Prostate gland (tissue), 2 donors: ENCODE measurements at regions not wholly inside any gene's neighbourhood (a gene's known extent, or its start where the extent isn't known, plus 50 kb on each side); places are given as distances from the start of the nearest gene placed in this dataset.

Experiments
- DNase-seq: peaks from one replicate; pipeline ENCODE4 v3.0.0-alpha.2; 2019; ENCODE audit warnings: low spot score
- H3K27ac ChIP-seq, 2 donors: fragments of 200-600 bp; sonication (generic); 2 replicates each; pipeline ENCODE4 v1.5.1; 2017 to 2019
- H3K27me3 ChIP-seq: fragments of 200-600 bp; sonication (generic); replicated peaks from 2 replicates; pipeline ENCODE4 v1.5.1; 2019; ENCODE audit not compliant: insufficient read depth
- H3K36me3 ChIP-seq, 2 donors: fragments of 200-600 bp; sonication (generic); 1 replicate in 1 of 2; 2 replicates in 1 of 2; pipeline versions ENCODE4 v1.5.1 to v1.8.1; 2017 to 2019
- H3K4me1 ChIP-seq: fragments of 200-600 bp; sonication (generic); replicated peaks from 2 replicates; pipeline ENCODE4 v1.5.1; 2019
- H3K4me3 ChIP-seq, 2 donors: fragments of 200-600 bp; sonication (generic); 2 replicates each; pipeline ENCODE4 v1.5.1; 2017 to 2019
- H3K9me3 ChIP-seq: fragments of 200-600 bp; sonication (generic); 2 replicates; pipeline ENCODE4 v1.5.1; 2017
- CTCF ChIP-seq, 4 experiments: fragments of 200-600 bp in 2 of 4; fragments of 450-650 bp in 2 of 4; sonication (generic) in 2 of 4; IDR thresholded peaks; 1 replicate in 3 of 4; 2 replicates in 1 of 4; pipeline ENCODE4 v1.5.1; 2016 to 2019; ENCODE audit warnings: antibody characterized with exemption in 4 of 4, mild to moderate bottlenecking in 2 of 4, moderate library complexity in 2 of 4
- POLR2A ChIP-seq: fragments of 450-650 bp; IDR thresholded peaks from one replicate; pipeline ENCODE4 v1.6.1; 2016; ENCODE audit warnings: antibody characterized with exemption, mild to moderate bottlenecking
- POLR2AphosphoS5 ChIP-seq: sonication (generic); formaldehyde crosslinking; IDR thresholded peaks from one replicate; pipeline ENCODE4 v1.6.1; 2017; ENCODE audit warnings: antibody characterized with exemption
- WGBS: methylation state at CpG from one replicate; pipeline ENCODE4 v1.1.5; 2018; 5-methylcytosine and 5-hydroxymethylcytosine counted together
- intact Hi-C: fragments of 100-400 bp; cut with DNase I; formaldehyde crosslinking; loops from one replicate; pipeline ENCODE4 v1.14.2; 2022

GRCh38 chr1:199007423-199007822 lies 368.6 kb downstream of the PTPRC start:
- WGBS, result 81% methylated on average over 2 of the region's 2 CpGs
- Histone ChIP-seq H3K9me3 (no peaks in the 10 kb centered on the region), H3K4me3 (no peak overlapping the region), H3K27ac (no peak overlapping the region), H3K36me3 (no peaks in the 10 kb centered on the region), H3K4me1 (no peaks in the 10 kb centered on the region), H3K27me3 (no peaks in the 10 kb centered on the region)
- intact Hi-C loops, result no loop called here
- TF ChIP-seq POLR2A, result no peak
- no peak for TF ChIP-seq CTCF (IDR thresholded peaks at IDR 0.05)
- no peak for TF ChIP-seq POLR2AphosphoS5
- no peak for DNase-seq

- WGBS, result 19% methylated on average over 5 of the region's 5 CpGs
- H3K27me3 ChIP-seq, result no peaks in the 10 kb centered on the region
Observed at GRCh38 chr1:199009447-199009846, 370.6 kb downstream of the PTPRC start.

GRCh38 chr1:199010492-199010891 lies 371.7 kb downstream of the PTPRC start:
- H3K4me3 ChIP-seq, result no peak overlapping the region
- H3K36me3 ChIP-seq, result no peaks in the 10 kb centered on the region
- H3K9me3 ChIP-seq, result no peaks in the 10 kb centered on the region
- TF ChIP-seq POLR2A (no peak), CTCF (IDR thresholded peaks at IDR 0.05) (no peak), POLR2AphosphoS5 (no peak)
- DNase-seq, result no peak
- no peaks in the 10 kb centered on the region for H3K27me3 ChIP-seq
- 84% methylated on average over 4 of the region's 4 CpGs for WGBS
- intact Hi-C loops, result no loop called here
- H3K27ac ChIP-seq, result no peak overlapping the region
- H3K4me1 ChIP-seq, result no peaks in the 10 kb centered on the region

More at GRCh38 chr1:199009447-199009846, 370.6 kb downstream of the PTPRC start:
- no peaks in the 10 kb centered on the region for H3K36me3 ChIP-seq
- no peaks in the 10 kb centered on the region for H3K9me3 ChIP-seq
- H3K4me1 ChIP-seq, result no peaks in the 10 kb centered on the region
- H3K27ac ChIP-seq, result no peak overlapping the region
- intact Hi-C loops, result no loop called here
- no peak overlapping the region for H3K4me3 ChIP-seq
- no peak for TF ChIP-seq POLR2A
- TF ChIP-seq CTCF (IDR thresholded peaks at IDR 0.05), result no peak
- TF ChIP-seq POLR2AphosphoS5, result no peak
- no peak for DNase-seq

GRCh38 chr1:199010933-199011332 lies 372.1 kb downstream of the PTPRC start:
- no peaks in the 10 kb centered on the region for H3K36me3 ChIP-seq
- H3K9me3 ChIP-seq, result no peaks in the 10 kb centered on the region
- intact Hi-C loops, result no loop called here
- no peaks in the 10 kb centered on the region for H3K27me3 ChIP-seq
- TF ChIP-seq POLR2AphosphoS5 (no peak), POLR2A (no peak), CTCF (IDR thresholded peaks at IDR 0.05) (no peak)
- 59% methylated on average over 2 of the region's 2 CpGs for WGBS
- no peaks in the 10 kb centered on the region for H3K4me1 ChIP-seq
- no peak overlapping the region for H3K27ac ChIP-seq
- no peak for DNase-seq
- no peak overlapping the region for H3K4me3 ChIP-seq

- Histone ChIP-seq H3K9me3 (no peaks in the 10 kb centered on the region), H3K27ac (no peak overlapping the region), H3K4me1 (no peaks in the 10 kb centered on the region), H3K36me3 (no peaks in the 10 kb centered on the region), H3K4me3 (no peak overlapping the region), H3K27me3 (no peaks in the 10 kb centered on the region)
- DNase-seq, result no peak
- 85% methylated on average over 2 of the region's 2 CpGs for WGBS
- no peak for TF ChIP-seq CTCF (IDR thresholded peaks at IDR 0.05)
- no peak for TF ChIP-seq POLR2AphosphoS5
- no peak for TF ChIP-seq POLR2A
- intact Hi-C loops, result no loop called here
Observed at GRCh38 chr1:199015799-199016198, 377.0 kb downstream of the PTPRC start.
